Fibroblast of mammary gland (primary cell): ENCODE measurements at regions not wholly inside any gene's neighbourhood (a gene's known extent, or its start where the extent isn't known, plus 50 kb on each side); places are given as distances from the start of the nearest gene placed in this dataset.

ENCODE experiments used
- DNase-seq: peaks from one replicate; pipeline ENCODE4 v3.0.0-alpha.2; 2010; ENCODE audit warnings: low read depth
- H3K4me3 ChIP-seq: 2 replicates; pipeline ENCODE4 v1.5.1; 2011; ENCODE audit warnings: low read depth, mild to moderate bottlenecking, low read length, moderate library complexity; ENCODE audit not compliant: control insufficient read depth
- TF ChIP-seq, protein P1 (sequence below): conservative IDR thresholded peaks from 2 replicates; pipeline ENCODE4 v1.5.1; 2011; ENCODE audit warnings: low read depth, low read length, inconsistent platforms; ENCODE audit not compliant: control insufficient read depth, insufficient read depth

DNA sequence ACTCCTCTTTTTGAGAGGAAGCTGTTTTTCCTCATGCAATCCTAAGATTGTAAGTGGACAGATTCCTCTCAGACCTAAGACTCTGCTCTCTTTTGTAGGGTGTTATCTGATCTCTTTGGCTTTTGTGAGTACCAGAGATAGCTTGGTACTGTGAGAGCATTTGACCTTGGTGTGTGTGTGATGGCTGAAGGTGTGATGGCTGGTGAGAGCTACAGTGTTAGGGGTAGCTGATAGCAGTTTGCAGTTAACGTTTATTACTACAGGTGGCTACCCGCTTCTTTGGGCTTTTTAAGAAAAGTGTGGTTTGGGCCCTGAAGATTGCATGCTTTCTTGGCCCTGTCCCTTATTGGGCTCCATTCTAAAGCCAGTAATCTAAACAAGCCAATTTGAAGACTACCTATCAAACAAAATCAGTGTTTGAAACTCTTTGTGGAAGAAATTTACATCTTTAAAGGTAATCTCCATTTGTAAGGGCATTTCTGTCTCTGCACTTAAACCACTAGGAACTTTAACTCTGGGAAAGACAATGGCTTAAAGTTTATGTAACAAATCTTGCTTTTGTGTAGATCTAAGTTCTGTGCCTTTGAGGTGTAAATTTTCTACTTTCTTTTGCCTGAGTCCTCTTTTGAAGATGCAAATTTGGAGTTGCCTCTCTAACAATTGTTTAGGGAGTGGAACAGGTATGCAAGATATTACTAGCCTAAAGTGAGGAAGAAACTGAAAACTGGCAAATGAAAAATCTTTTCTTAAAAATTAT lies 85.3 kb upstream of the SERBP1 start:
- TF ChIP-seq, protein P1, sequence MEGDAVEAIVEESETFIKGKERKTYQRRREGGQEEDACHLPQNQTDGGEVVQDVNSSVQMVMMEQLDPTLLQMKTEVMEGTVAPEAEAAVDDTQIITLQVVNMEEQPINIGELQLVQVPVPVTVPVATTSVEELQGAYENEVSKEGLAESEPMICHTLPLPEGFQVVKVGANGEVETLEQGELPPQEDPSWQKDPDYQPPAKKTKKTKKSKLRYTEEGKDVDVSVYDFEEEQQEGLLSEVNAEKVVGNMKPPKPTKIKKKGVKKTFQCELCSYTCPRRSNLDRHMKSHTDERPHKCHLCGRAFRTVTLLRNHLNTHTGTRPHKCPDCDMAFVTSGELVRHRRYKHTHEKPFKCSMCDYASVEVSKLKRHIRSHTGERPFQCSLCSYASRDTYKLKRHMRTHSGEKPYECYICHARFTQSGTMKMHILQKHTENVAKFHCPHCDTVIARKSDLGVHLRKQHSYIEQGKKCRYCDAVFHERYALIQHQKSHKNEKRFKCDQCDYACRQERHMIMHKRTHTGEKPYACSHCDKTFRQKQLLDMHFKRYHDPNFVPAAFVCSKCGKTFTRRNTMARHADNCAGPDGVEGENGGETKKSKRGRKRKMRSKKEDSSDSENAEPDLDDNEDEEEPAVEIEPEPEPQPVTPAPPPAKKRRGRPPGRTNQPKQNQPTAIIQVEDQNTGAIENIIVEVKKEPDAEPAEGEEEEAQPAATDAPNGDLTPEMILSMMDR = no peak
- no peak for DNase-seq
- no peak overlapping the region for H3K4me3 ChIP-seq

DNA sequence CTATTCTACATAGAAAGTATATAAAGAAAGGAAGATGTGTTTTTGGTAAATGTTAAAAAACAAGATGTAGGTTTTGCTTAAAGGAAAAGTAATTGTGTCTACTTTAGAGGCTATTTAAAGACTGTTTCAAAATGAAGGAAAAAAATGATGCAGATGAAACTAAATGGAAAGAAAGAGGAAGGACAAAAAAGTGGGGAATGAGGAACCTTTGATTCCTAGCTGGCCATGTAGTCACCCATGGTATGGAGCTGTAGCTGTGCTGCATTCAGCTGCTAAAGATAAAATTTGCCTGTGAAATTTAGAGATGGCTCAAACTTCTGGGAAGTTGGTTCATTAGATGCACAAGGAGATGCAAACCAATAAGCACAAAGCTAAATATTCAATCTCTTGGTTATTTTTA lies 86.8 kb upstream of the SERBP1 start:
- H3K4me3 ChIP-seq = no peak overlapping the region
- TF ChIP-seq, protein P1 = no peak
- DNase-seq = no peak

DNA sequence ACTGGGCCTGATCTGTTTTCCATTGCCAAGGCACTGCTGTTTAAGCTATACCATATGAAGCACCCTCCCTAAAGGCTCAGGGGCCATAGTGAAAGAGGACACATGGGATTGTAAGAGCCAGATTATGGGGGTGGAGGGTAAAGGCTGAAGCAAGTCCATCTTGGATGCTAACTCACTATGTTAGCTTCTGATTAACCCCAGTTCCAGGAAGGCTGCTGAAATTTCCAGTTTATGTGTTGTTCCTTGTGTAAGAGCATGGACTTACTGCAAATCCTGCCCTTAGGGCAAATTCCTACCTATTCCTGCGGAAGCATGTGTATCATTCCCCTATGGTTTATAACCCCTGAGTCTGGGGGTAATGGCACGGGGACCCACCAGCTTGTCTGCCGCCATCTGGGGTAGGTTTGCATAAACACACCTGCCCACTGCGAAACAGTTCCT lies 91.8 kb upstream of the SERBP1 start:
- no peak overlapping the region for H3K4me3 ChIP-seq
- TF ChIP-seq, protein P1 = no peak

DNA sequence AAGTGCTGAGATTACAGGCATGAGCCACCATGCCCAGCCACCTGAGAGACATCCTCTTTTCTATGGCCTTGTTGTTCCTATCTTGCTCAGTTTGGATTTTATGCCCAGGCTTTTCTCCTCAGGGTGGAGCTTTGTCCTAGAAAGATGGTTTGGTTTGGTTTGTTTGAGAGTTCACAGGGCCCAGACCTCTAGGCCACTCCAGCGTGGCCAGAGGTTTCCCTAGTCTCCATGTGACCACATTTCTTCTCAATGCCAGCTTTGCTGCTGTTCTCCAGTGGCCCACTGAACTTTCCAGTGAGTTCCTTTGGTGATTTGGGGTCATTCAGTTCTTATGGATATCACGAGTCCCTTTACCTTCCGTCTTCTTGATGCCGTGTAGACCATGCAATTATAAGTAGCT lies 92.6 kb upstream of the SERBP1 start:
- H3K4me3 ChIP-seq = no peak overlapping the region
- DNase-seq = no peak
- TF ChIP-seq, protein P1 = no peak

More for the DNA sequence above, 91.8 kb upstream of the SERBP1 start:
- DNase-seq = no peak

DNA sequence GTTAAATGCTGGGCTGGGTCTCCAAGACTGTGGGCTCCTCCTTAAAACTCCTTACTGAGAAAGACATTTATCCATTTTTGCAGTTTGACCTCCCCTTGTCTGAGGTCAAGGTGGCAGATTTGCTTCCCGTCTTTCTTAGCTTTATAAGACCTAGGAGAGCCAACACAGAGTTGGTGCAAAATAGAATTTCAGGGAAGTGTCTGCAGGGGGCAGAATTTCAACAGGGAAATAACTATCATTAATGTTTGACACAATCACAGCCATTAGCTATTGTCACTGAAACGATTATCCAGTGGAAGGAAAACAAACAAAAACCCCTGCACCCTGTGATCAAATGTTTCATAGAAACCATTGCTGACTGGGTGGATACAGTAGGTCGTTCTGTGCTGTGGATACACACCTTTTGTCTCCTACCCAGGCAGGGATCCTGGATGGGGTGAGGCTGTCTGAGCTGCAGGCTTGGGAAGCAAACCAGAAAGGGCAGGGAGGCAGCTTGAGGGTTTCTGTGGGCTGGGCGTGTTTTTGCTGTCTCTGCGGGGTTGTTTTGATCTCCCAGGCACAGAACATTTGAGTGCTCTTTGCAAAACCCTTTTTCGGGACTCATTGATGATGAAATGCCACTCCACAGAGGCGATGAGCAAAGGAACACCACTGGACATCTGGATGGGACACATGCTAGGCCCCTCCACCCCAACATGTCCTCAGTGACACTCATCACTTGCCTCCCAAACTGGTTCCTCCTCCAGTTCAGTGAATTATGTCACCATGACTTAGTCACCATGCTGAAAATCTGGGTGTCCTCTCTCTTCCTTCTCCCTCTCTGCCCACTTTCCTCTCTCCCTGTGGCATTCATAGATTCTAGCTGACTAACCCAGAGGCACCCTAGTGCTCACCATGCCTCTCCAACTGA lies 94.2 kb upstream of the SERBP1 start:
- no peak for DNase-seq
- TF ChIP-seq, protein P1 = no peak

DNA sequence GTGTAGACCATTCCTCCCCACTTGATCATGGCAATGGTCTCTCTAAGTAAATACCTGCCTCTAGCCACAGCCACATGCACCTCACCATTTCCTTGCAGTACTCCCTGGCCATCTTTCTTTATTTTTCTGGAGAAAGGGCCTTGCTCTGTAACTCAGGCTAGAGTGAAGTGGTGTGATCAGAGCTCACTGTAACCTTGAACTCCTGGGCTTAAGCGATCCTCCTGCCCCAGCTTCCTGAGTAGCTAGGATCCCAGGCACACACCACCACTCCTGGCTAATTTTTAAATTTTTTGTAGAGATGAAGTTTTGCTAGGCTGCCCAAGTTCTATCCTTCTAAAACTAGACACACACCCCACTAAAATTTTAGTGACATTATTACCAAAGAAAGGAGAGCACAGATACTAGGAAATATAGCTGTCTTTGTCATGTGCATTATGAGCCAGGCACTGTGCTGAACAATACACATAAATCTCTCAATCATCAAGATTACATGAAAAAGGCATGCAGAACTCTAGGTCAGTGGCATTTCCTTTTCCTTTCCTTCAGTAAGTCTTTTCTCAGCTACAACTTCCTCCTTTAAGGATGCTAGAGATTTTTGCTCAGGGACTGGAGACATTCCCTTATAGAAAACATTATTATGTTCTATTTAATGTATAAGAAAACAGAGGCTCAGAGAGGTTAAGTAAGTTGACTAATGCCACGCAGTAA lies 95.0 kb upstream of the SERBP1 start:
- TF ChIP-seq, protein P1 = no peak
- no peak overlapping the region for H3K4me3 ChIP-seq
- no peak for DNase-seq

More for the DNA sequence above, 94.2 kb upstream of the SERBP1 start:
- no peak overlapping the region for H3K4me3 ChIP-seq
